OCI-LY1 (cell line): ENCODE measurements at regions not wholly inside any gene's neighbourhood (a gene's known extent, or its start where the extent isn't known, plus 50 kb on each side); places are given as distances from the start of the nearest gene placed in this dataset.

ENCODE experiments used
- H2AFZ ChIP-seq: fragments of 200-600 bp; sonication (generic), shearing (Covaris generic); 2 replicates; pipeline ENCODE4 v1.6.0; 2014; ENCODE audit warnings: antibody characterized with exemption, mild to moderate bottlenecking, low read length
- H3F3A ChIP-seq: fragments of 200-600 bp; sonication (generic), shearing (Covaris generic); 2 replicates; pipeline ENCODE4 v1.6.0; 2014; ENCODE audit warnings: mild to moderate bottlenecking, antibody characterized with exemption, low read length, moderate library complexity; ENCODE audit not compliant: insufficient read depth
- H3K27ac ChIP-seq: fragments of 200-600 bp; sonication (generic); 2 replicates; pipeline ENCODE4 v1.5.1; 2014; ENCODE audit warnings: low read length, mixed run types, mild to moderate bottlenecking, low read depth; ENCODE audit not compliant: poor library complexity, severe bottlenecking
- H3K27me3 ChIP-seq: fragments of 200-600 bp; sonication (generic); 2 replicates; pipeline ENCODE4 v1.6.0; 2014; ENCODE audit warnings: antibody characterized with exemption, mild to moderate bottlenecking, low read length, moderate library complexity; ENCODE audit not compliant: insufficient read depth
- H3K36me3 ChIP-seq: fragments of 200-600 bp; sonication (generic); 2 replicates; pipeline ENCODE4 v1.6.1; 2014; ENCODE audit warnings: mild to moderate bottlenecking, antibody characterized with exemption, low read length, moderate library complexity, mixed read lengths; ENCODE audit not compliant: insufficient read depth
- H3K4me1 ChIP-seq: fragments of 200-600 bp; sonication (generic); 2 replicates; pipeline ENCODE4 v1.5.1; 2014; ENCODE audit warnings: mild to moderate bottlenecking, low read length, moderate library complexity; ENCODE audit not compliant: insufficient read depth, severe bottlenecking
- H3K4me2 ChIP-seq: fragments of 200-600 bp; sonication (generic), shearing (Covaris generic); 2 replicates; pipeline ENCODE4 v1.6.1; 2014; ENCODE audit warnings: low read length
- H3K4me3 ChIP-seq: fragments of 200-600 bp; sonication (generic); 2 replicates; pipeline ENCODE4 v1.5.1; 2014; ENCODE audit warnings: low read length, low read depth, mild to moderate bottlenecking, mixed read lengths; ENCODE audit not compliant: poor library complexity, severe bottlenecking
- H3K79me2 ChIP-seq: fragments of 200-600 bp; shearing (Covaris generic); 2 replicates; pipeline ENCODE4 v1.6.1; 2016; ENCODE audit warnings: mixed run types, low read length, mixed read lengths; ENCODE audit not compliant: insufficient read depth
- H3K9ac ChIP-seq: fragments of 200-600 bp; sonication (generic), shearing (Covaris generic); 2 replicates; pipeline ENCODE4 v1.6.1; 2014; ENCODE audit warnings: mild to moderate bottlenecking, low read length, mixed read lengths
- H3K9me2 ChIP-seq: fragments of 200-600 bp; sonication (generic), shearing (Covaris generic); 2 replicates; pipeline ENCODE4 v1.6.1; 2014; ENCODE audit warnings: low read depth, mild to moderate bottlenecking, low read length, mixed read lengths
- H3K9me3 ChIP-seq: fragments of 200-600 bp; shearing (Covaris generic); 2 replicates; pipeline ENCODE4 v1.6.1; 2014; ENCODE audit warnings: low read length, mixed read lengths
- H4K20me1 ChIP-seq: fragments of 200-600 bp; sonication (generic), shearing (Covaris generic); 2 replicates; pipeline ENCODE4 v1.6.0; 2016; ENCODE audit warnings: mild to moderate bottlenecking, low read length; ENCODE audit not compliant: insufficient read depth
- CTCF ChIP-seq: fragments of 200-600 bp; sonication (generic), shearing (Covaris generic); IDR thresholded peaks from 2 replicates; pipeline ENCODE4 v1.5.1; 2017; ENCODE audit warnings: mild to moderate bottlenecking, antibody characterized with exemption, low read length, moderate library complexity, mixed read lengths
- EZH2 ChIP-seq: fragments of 200-600 bp; sonication (generic), shearing (Covaris generic); IDR thresholded peaks from 2 replicates; pipeline ENCODE4 v1.8.0; 2017; ENCODE audit warnings: borderline replicate concordance, mixed run types, mild to moderate bottlenecking, antibody characterized with exemption, low read length, moderate library complexity, mixed read lengths

GRCh38 chr10:36604316-36604715, 521.1 kb upstream of the ANKRD30A start:
- Histone ChIP-seq H3K9me2 (no peaks in the 10 kb centered on the region), H3F3A (no peaks in the 10 kb centered on the region), H4K20me1 (no peaks in the 10 kb centered on the region), H2AFZ (no peak overlapping the region), H3K4me1 (no peaks in the 10 kb centered on the region), H3K79me2 (no peaks in the 10 kb centered on the region), H3K9me3 (no peaks in the 10 kb centered on the region), H3K9ac (no peak overlapping the region), H3K36me3 (no peaks in the 10 kb centered on the region), H3K27ac (no peak overlapping the region), H3K27me3 (no peaks in the 10 kb centered on the region), H3K4me3 (no peak overlapping the region), H3K4me2 (no peak overlapping the region)
- TF ChIP-seq EZH2 (no peak), CTCF (no peak)

- Histone ChIP-seq H3K9ac (no peak overlapping the region), H3K9me3 (no peaks in the 10 kb centered on the region), H3K27me3 (no peaks in the 10 kb centered on the region), H3K79me2 (no peaks in the 10 kb centered on the region), H3F3A (no peaks in the 10 kb centered on the region), H3K4me1 (no peaks in the 10 kb centered on the region), H4K20me1 (no peaks in the 10 kb centered on the region), H3K4me3 (no peak overlapping the region), H2AFZ (no peak overlapping the region), H3K27ac (no peak overlapping the region), H3K4me2 (no peak overlapping the region), H3K9me2 (no peaks in the 10 kb centered on the region), H3K36me3 (no peaks in the 10 kb centered on the region)
- TF ChIP-seq EZH2: no peak
- no peak for TF ChIP-seq CTCF
Observed at GRCh38 chr10:36603688-36604087, 521.7 kb upstream of the ANKRD30A start.

GRCh38 chr10:36602374-36602773, 523.0 kb upstream of the ANKRD30A start:
- no peak overlapping the region for H2AFZ ChIP-seq

More at GRCh38 chr10:36602374-36602773, 523.0 kb upstream of the ANKRD30A start:
- TF ChIP-seq EZH2 (no peak), CTCF (no peak)
- Histone ChIP-seq H3K9me2 (no peaks in the 10 kb centered on the region), H3K79me2 (no peaks in the 10 kb centered on the region), H3K27me3 (no peaks in the 10 kb centered on the region), H3F3A (no peaks in the 10 kb centered on the region), H3K36me3 (no peaks in the 10 kb centered on the region), H3K9me3 (no peaks in the 10 kb centered on the region), H3K4me2 (no peak overlapping the region), H3K4me3 (no peak overlapping the region), H3K9ac (no peak overlapping the region), H3K27ac (no peak overlapping the region), H3K4me1 (no peaks in the 10 kb centered on the region), H4K20me1 (no peaks in the 10 kb centered on the region)
